Sigmoid colon (tissue), 4 donors: ENCODE measurements at regions not wholly inside any gene's neighbourhood (a gene's known extent, or its start where the extent isn't known, plus 50 kb on each side); places are given as distances from the start of the nearest gene placed in this dataset.

Source experiments
- EP300 ChIP-seq, 4 donors: sonication (generic); formaldehyde crosslinking; IDR thresholded peaks; one replicate each; pipeline ENCODE4 v1.6.1; 2017; ENCODE audit warnings: antibody characterized with exemption in 4 of 4
- POLR2AphosphoS5 ChIP-seq, 4 donors: sonication (generic); formaldehyde crosslinking; IDR thresholded peaks; one replicate each; pipeline ENCODE4 v1.6.1; 2017; ENCODE audit warnings: antibody characterized with exemption in 4 of 4
- TF ChIP-seq, protein P1 (sequence below), 4 experiments: fragments of 450-650 bp in 3 of 4; fragments of 200-600 bp in 1 of 4; IDR thresholded peaks; one replicate each; pipeline ENCODE4 v1.5.1; 2016 to 2019; ENCODE audit warnings: antibody characterized with exemption in 4 of 4, mild to moderate bottlenecking in 3 of 4, moderate library complexity in 2 of 4

DNA sequence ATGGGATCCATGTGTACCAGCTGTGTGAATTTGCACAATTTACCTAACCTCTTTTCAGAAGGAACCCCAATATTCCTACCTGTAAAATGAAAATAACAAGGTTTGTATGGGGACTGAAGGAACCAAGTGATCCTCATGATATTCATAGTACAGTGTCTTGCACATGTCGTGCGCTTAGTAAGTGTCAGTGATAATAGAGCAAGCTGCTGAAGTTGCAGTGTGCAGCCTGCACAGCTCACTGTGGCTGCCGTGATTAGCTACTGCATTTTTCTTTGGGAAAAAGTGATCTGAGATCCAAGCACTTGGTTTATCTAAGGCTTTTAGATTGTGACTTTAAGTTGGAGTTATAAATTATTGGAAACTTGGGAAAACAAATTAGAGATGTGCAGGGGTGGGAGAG, 135.9 kb upstream of the FRY start:
- TF ChIP-seq, protein P1, sequence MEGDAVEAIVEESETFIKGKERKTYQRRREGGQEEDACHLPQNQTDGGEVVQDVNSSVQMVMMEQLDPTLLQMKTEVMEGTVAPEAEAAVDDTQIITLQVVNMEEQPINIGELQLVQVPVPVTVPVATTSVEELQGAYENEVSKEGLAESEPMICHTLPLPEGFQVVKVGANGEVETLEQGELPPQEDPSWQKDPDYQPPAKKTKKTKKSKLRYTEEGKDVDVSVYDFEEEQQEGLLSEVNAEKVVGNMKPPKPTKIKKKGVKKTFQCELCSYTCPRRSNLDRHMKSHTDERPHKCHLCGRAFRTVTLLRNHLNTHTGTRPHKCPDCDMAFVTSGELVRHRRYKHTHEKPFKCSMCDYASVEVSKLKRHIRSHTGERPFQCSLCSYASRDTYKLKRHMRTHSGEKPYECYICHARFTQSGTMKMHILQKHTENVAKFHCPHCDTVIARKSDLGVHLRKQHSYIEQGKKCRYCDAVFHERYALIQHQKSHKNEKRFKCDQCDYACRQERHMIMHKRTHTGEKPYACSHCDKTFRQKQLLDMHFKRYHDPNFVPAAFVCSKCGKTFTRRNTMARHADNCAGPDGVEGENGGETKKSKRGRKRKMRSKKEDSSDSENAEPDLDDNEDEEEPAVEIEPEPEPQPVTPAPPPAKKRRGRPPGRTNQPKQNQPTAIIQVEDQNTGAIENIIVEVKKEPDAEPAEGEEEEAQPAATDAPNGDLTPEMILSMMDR (IDR thresholded peaks at IDR 0.05): no peak
- no peak for TF ChIP-seq EP300 (IDR thresholded peaks at IDR 0.05)
- TF ChIP-seq POLR2AphosphoS5 (IDR thresholded peaks at IDR 0.05): no peak
